ENCODE measurements at regions not wholly inside any gene's neighbourhood (a gene's known extent, or its start where the extent isn't known, plus 50 kb on each side); places are given as distances from the start of the nearest gene placed in this dataset.

GRCh38 chr7:41910940-41911600 is 208.2 kb upstream of the INHBA start:
- no peak for DNase-seq (ENCODE audit: low read depth in 4 of 4, low spot score in 3 of 4)

- no peak for DNase-seq (ENCODE audit: low read depth in 4 of 4, low spot score in 3 of 4)
These were observed 204.6 kb upstream of the INHBA start for GRCh38 chr7:41907444-41907843.

DNA sequence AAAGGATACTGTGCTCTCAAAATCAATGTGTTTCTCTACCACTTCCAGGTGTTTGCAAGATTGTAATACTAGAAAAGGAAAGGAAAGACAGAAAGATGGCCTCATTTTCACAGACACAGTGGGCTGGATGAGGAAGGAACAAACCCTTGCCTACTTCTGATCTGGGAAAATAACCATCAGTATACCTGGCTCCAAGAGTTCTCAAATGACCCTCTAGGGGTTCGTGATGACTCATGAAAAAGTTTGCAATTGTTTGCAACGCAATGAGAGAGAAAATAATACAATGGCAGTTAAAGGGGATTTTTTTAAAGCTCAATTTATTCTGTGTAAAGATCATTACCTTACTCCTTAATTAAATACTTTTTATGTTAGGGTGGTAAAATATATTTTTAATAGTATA is 197.6 kb upstream of the INHBA start:
- DNase-seq (ENCODE audit: low read depth in 4 of 4, low spot score in 3 of 4), result no peak

DNA sequence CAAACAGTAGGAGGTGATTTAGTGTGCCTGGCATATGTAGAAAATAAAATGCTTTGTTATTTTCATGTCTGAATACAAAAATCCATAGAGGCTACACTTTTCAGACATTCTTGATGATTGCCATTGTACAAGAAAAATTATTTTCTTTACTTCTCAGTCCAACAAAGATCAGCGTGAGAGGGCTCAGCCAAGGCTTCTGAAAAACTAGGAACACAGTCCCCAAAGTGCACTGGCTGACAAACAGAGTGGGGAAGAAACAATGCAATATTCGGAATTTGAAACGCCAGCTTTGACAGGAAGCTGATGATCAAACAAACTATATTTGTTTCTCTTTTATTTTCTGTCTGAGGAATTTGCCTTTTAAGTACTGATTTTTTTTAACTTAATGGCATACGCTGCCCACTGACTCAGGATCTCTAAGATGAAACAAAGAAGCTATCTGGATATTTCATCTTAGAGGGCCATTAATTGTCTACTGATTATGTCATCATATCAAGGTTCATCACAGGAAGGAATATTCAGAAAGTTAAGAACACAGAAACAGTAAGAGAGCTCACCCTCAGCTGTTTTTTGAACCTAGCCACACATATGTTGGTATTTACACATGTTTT is 197.0 kb upstream of the INHBA start:
- DNase-seq (ENCODE audit: low read depth in 4 of 4, low spot score in 3 of 4), result no peak

DNA sequence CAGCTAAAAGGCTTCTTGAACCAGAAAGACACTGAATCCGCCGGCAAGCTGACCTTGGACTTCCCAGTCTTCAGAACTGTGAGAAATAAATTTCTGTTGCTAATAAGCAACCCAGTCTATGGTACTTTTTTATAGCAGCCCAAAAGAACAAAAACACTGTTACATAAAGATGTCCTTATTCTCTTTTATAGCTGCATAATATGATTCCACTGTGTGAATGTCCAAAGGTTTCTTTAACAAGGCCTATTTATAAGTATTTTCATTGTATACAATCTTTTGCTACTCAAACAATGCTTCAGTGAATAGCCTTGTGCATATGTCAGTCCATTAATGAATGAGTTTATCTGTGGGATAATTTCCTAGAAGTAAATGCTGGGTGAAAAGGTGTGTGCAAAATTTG is 190.8 kb upstream of the INHBA start:
- DNase-seq (ENCODE audit: low read depth in 4 of 4, low spot score in 3 of 4), result no peak

DNA sequence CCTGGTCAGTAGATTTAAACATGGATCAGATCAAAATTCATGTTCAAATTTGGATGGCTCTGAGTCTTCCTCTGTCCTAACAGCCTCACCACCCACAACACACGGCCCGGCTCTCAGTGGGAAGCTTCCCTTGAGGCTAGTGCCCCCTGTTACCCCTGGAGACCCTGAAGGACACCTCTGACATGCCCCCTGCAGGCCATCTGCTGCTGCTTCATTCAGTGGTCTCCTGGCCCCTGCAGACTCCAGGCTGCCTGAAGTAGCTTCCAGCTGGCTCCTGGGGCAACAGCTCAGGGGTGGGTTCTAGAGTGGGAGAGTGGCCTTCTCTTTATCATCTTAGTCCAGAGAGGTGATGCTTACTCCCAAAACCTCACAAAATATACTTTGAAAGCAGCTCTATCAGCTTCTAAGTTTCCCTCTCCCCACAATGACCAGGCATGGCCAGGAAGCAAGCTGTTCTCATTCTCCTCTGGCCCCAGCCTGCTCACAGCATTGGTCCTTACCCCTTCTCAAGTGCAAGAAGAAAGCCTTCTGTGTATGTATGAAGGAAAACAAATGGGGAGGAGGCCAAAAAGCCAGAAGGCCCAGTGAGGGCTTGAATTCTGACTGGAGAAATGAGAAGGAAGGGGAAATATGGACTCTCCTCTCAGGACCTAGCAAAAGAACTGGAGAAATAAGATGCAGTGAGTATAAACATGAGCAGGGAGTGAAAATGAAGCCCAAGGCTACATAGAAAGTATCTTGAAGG is 189.6 kb upstream of the INHBA start:
- DNase-seq (ENCODE audit: low read depth in 4 of 4, low spot score in 3 of 4), result no peak

- DNase-seq (ENCODE audit: low read depth in 4 of 4, low spot score in 3 of 4), result no peak
These were observed 189.1 kb upstream of the INHBA start for GRCh38 chr7:41891950-41892349.

- DNase-seq (ENCODE audit: low read depth in 4 of 4, low spot score in 3 of 4), result no peak
These were observed 187.9 kb upstream of the INHBA start for GRCh38 chr7:41890631-41891274.

GRCh38 chr7:41889472-41889871 is 186.6 kb upstream of the INHBA start:
- DNase-seq (ENCODE audit: low read depth in 4 of 4, low spot score in 3 of 4), result no peak

DNA sequence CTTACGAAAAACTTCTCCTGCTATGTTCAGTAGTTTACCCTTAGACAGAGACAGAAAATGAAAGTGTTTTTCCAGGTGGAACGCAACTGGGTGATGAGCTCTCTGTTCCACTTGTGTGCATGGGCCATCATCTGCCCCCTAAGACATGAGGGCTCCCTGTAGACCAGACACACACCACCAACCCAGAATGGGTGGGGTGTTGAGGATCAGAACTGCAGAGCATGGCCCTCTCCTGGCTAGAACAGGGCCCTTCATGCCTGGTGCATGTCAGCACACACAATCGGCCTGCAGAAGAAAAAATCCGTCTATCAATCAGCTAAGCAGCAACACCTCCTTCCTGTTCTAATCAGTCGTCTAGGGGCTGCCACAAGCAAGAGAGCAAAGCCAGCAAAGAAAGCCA is 186.2 kb upstream of the INHBA start:
- DNase-seq (ENCODE audit: low read depth in 4 of 4, low spot score in 3 of 4), result no peak

- DNase-seq (ENCODE audit: low read depth in 4 of 4, low spot score in 3 of 4), result no peak
These were observed 184.5 kb upstream of the INHBA start for GRCh38 chr7:41887416-41887815.

DNA sequence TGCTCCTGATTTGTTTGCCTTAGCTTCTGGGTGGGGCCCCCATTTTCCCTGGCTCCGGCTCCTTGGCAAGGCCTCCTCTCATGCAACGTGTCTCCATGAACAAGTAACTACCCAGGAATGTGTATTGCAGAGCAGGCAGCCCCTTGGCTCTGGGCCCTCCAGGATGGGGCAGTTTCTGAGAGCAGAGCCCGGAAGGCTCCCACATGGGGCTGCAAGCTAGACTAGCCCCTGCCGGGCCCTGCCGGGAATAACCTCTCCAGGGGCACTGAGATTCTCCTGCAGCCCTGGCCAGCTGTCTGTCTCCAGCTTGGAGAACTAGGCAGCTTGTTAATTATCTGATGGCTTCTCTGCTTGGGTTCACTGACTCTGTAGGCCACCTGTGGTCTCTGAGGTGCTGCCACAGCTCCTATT is 184.0 kb upstream of the INHBA start:
- DNase-seq (ENCODE audit: low read depth in 4 of 4, low spot score in 3 of 4), result no peak

- no peak for DNase-seq (ENCODE audit: low read depth in 4 of 4, low spot score in 3 of 4)
These were observed 183.5 kb upstream of the INHBA start for GRCh38 chr7:41886262-41886900.

DNA sequence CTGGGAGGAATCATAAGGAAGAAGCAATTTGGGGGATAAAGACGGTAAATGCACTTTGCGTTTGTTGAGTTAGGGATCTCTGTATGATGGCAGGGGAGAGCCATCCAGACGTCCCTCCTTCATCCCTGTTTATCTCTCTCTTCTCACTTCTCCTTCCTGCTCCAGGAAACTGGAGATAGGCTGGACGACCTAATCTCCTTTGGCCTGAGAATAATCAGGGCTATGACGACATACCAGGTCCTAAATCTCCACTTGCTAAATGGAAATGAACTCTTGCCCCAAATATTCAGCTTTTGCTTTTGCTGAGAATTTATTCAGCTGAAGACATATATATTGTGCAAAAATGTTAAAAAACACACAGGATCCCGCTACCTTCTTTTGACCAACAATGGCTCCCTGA is 182.9 kb upstream of the INHBA start:
- no peak for DNase-seq (ENCODE audit: low read depth in 4 of 4, low spot score in 3 of 4)

- DNase-seq (ENCODE audit: low read depth in 4 of 4, low spot score in 3 of 4), result no peak
These were observed 182.2 kb upstream of the INHBA start for GRCh38 chr7:41885078-41885477.

GRCh38 chr7:41882745-41883420 is 180.0 kb upstream of the INHBA start:
- DNase-seq (ENCODE audit: low read depth in 4 of 4, low spot score in 3 of 4), result no peak

GRCh38 chr7:41882256-41882655 is 179.4 kb upstream of the INHBA start:
- no peak for DNase-seq (ENCODE audit: low read depth in 4 of 4, low spot score in 3 of 4)

DNA sequence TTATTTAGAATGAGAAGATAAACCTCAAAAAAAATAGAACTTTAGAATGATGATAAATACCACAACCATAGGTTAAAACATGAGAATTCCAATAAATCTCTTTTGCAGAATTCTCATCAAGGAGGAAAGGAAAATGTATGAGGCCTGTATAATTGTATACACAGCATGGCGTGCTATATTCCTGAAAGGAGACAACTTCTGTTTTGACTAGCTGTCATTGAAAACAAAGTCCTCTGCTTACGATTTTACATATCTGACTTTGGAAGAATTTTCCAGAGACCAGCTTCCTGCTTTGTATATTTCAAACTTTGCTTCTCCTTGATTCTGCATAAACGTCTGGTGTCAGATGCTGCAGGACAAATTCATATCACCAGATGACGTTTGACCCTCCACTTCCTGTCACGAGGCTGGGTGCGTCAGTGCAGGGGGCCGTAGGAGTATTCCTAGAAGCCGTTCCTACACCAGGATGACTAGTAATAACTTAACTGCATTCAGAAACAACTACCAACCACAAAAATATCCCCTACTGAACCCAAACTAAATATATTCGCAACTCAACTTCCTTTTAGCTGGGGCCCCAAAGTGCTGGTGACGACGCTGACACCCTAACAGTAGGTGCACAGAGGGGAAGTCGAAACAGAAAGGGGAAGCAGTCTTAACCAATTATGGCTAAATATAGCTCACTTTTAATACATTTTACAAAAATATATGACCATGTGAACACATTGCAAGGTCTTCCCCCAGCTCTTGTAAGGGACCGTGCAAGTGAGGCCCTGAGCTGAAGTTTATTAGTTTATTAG is 178.6 kb upstream of the INHBA start:
- DNase-seq (ENCODE audit: low read depth in 4 of 4, low spot score in 3 of 4), result no peak

- no peak for DNase-seq (ENCODE audit: low read depth in 4 of 4, low spot score in 3 of 4)
These were observed 177.2 kb upstream of the INHBA start for GRCh38 chr7:41880107-41880506.

- no peak for DNase-seq (ENCODE audit: low read depth in 4 of 4, low spot score in 3 of 4)
These were observed 176.5 kb upstream of the INHBA start for GRCh38 chr7:41879403-41879802.

Measured in left renal pelvis (tissue), 4 donors.